HG03280 (cell line): ENCODE measurements at regions not wholly inside any gene's neighbourhood (a gene's known extent, or its start where the extent isn't known, plus 50 kb on each side); places are given as distances from the start of the nearest gene placed in this dataset.

Experiments
- ATAC-seq: cut with Tn5 transposase; IDR thresholded peaks from one replicate; pipeline ENCODE4 v1.9.1; 2021; ENCODE audit warnings: mild to moderate bottlenecking, moderate library complexity; ENCODE audit not compliant: unreplicated experiment

DNA sequence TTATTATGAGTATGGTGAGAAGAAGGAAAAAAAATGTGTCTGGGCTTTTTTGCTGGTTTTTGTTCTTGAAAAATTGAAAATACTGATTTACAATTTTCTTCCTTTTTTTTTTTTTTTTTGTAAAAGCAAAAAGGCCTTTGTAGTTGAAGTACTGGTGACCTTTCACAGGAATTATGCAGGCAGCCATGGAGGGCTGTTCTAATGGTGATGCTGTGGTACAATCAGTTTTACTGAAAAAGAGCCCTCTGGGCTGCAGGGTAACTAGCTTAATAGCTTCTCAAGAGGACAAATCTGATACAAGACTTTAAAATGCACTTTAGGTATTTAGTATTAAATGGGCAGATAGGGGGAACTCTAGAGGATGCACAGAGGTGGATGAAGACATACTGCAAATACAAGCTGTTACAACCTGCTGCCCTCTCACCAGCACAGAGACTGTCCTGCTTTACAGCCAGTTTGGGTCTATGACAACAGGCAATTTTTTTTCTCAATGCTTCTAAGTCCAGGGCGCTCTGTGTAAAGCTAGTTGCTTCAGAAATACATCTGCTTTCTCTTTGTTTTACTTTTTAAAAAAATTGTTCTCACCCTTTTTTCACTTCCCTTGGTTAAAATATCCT is 61.6 kb upstream of the HS3ST5 start:
- no peak for ATAC-seq

DNA sequence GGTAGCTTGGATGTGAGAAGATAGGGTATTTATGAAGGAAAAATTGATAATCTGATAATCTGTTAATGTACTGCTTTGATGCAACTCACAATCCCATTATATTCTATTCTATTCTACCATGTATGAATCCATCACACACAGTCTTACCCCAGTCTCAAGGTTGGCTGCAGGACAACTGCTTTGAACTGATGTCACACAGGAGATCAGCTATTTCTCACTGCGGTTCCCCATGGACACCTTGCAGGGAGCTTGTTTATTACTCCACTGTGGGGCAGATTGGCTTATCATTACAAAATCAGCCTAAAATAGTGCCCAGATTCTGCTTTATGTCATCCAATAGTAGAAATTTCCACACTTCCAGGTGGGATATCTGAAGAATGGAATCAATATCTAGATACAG is 61.0 kb upstream of the HS3ST5 start:
- ATAC-seq, result no peak

DNA sequence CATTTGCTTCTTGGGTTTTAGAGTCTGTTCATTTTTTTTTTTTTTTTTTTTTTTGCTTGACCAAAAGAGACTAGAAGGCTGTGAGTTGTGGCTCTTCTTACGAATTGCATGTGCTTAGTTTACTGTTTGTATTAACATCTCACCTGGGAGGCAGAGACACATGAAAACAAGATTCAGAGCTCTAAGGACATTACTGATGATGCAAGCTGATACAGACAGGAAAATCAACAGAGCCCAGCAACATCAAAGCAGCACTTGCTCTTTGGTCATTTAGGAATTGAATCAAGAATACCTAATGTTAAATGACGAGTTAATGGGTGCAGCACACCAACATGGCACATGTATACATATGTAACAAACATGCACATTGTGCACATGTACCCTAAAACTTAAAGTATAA is 55.7 kb upstream of the HS3ST5 start:
- no peak for ATAC-seq
